A673 (cell line): ENCODE measurements at regions not wholly inside any gene's neighbourhood (a gene's known extent, or its start where the extent isn't known, plus 50 kb on each side); places are given as distances from the start of the nearest gene placed in this dataset.

Experiments
- BruUV-seq: library from RNA; stranded (reverse); fragments of 400-500 nt; replicated peaks from 2 replicates; lab custom pipeline; 2021; lab: Mats Ljungman, UMichigan
- CTCF ChIA-PET: fragments of 300-600 bp; sonication (Branson Sonifier 250); formaldehyde crosslinking; loops from one replicate; lab custom pipeline; 2022; ENCODE audit warnings: antibody characterized with exemption; lab: Charles Lee
- POLR2A ChIA-PET: fragments of 300-600 bp; sonication (Branson Sonifier 250); formaldehyde crosslinking; loops from one replicate; lab custom pipeline; 2022; ENCODE audit warnings: antibody characterized with exemption; ENCODE audit not compliant: low non-redundant PET; lab: Charles Lee
- DNase-seq: peaks from one replicate; pipeline ENCODE4 v3.0.0-alpha.2; 2015; ENCODE audit warnings: low spot score
- H3K27ac ChIP-seq: fragments of 200-600 bp; sonication (generic); 2 replicates; pipeline ENCODE4 v1.5.1; 2016; ENCODE audit warnings: mixed run types, low read depth, mild to moderate bottlenecking, mixed read lengths, antibody characterized with exemption, low read length; ENCODE audit not compliant: poor library complexity, severe bottlenecking
- H3K27me3 ChIP-seq: fragments of 200-600 bp; sonication (generic); replicated peaks from 2 replicates; pipeline ENCODE4 v1.6.1; 2017; ENCODE audit warnings: mixed run types, low read depth, mild to moderate bottlenecking, mixed read lengths, antibody characterized with exemption, low read length; ENCODE audit not compliant: insufficient read depth, poor library complexity
- H3K36me3 ChIP-seq: fragments of 200-600 bp; sonication (generic); 2 replicates; pipeline ENCODE4 v1.6.1; 2016; ENCODE audit warnings: mixed run types, mild to moderate bottlenecking, mixed read lengths, antibody characterized with exemption, low read length; ENCODE audit not compliant: insufficient read depth, poor library complexity, severe bottlenecking
- H3K4me1 ChIP-seq: fragments of 200-600 bp; sonication (generic); 2 replicates; pipeline ENCODE4 v1.6.1; 2017; ENCODE audit warnings: mixed run types, mild to moderate bottlenecking, mixed read lengths, antibody characterized with exemption, low read length; ENCODE audit not compliant: insufficient read depth, poor library complexity, severe bottlenecking
- H3K4me3 ChIP-seq: fragments of 200-600 bp; sonication (generic); 2 replicates; pipeline ENCODE4 v1.5.1; 2016; ENCODE audit warnings: low read depth, mixed run types, mild to moderate bottlenecking, mixed read lengths, low read length; ENCODE audit not compliant: poor library complexity, severe bottlenecking
- H3K9me3 ChIP-seq: fragments of 200-600 bp; sonication (generic); 2 replicates; pipeline ENCODE4 v1.6.1; 2016; ENCODE audit warnings: mixed run types, low read depth, mild to moderate bottlenecking, mixed read lengths, antibody characterized with exemption, low read length; ENCODE audit not compliant: poor library complexity, severe bottlenecking
- EZH2 ChIP-seq: fragments of 200-600 bp; sonication (generic); IDR thresholded peaks from 2 replicates; pipeline ENCODE4 v1.6.1; 2017; ENCODE audit warnings: borderline replicate concordance, low read depth, mild to moderate bottlenecking, mixed read lengths, antibody characterized with exemption, low read length; ENCODE audit not compliant: poor library complexity, severe bottlenecking
- intact Hi-C: fragments of 100-400 bp; cut with micrococcal nuclease; formaldehyde crosslinking; loops from one replicate; pipeline ENCODE4 v1.10.0; 2022; ENCODE audit not compliant: unreplicated experiment
- TF ChIP-seq, protein P1 (sequence below): fragments of 300-800, 200-600 bp; sonication (generic); conservative IDR thresholded peaks from 2 replicates; pipeline ENCODE4 v1.5.1; 2017; ENCODE audit warnings: low read depth, mild to moderate bottlenecking, antibody characterized with exemption, low read length, moderate library complexity, mixed read lengths

DNA sequence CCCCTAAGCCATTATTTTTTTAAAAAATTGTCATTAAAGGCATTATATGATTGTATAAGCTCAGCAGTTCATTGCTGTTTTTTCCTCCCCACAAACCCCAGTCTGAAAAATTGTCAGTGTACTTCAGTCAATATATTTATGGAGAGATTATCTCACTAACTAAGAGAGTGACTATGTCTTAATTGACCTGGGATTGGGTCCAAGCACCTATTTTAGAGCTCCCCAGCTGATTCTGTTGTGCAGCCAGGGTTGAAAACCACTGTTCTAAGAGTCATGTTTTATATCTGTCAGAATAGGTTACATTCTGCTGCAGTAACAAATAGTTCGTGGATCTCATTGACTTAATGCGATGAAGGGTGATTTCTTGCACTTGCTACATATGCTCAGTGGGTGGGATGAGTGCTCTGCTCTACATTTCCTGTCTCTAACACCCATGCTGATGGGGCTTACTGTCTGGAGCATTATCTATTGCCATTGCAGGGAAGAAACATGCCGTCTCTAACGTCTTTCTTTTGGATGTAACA lies 171.2 kb upstream of the MPHOSPH6 start:
- no peaks in the 10 kb centered on the region for H3K4me1 ChIP-seq
- BruUV-seq, result no TSS peak
- H3K9me3 ChIP-seq, result no peaks in the 10 kb centered on the region
- H3K36me3 ChIP-seq, result no peaks in the 10 kb centered on the region
- DNase-seq, result no peak
- ChIA-PET POLR2A (no interaction called here), CTCF (no interaction called here)
- H3K4me3 ChIP-seq, result no peak overlapping the region
- peaks cover 4% of the 10 kb centered on the region for H3K27me3 ChIP-seq
- no peak overlapping the region for H3K27ac ChIP-seq
- TF ChIP-seq, protein P1, sequence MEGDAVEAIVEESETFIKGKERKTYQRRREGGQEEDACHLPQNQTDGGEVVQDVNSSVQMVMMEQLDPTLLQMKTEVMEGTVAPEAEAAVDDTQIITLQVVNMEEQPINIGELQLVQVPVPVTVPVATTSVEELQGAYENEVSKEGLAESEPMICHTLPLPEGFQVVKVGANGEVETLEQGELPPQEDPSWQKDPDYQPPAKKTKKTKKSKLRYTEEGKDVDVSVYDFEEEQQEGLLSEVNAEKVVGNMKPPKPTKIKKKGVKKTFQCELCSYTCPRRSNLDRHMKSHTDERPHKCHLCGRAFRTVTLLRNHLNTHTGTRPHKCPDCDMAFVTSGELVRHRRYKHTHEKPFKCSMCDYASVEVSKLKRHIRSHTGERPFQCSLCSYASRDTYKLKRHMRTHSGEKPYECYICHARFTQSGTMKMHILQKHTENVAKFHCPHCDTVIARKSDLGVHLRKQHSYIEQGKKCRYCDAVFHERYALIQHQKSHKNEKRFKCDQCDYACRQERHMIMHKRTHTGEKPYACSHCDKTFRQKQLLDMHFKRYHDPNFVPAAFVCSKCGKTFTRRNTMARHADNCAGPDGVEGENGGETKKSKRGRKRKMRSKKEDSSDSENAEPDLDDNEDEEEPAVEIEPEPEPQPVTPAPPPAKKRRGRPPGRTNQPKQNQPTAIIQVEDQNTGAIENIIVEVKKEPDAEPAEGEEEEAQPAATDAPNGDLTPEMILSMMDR, result no peak
- no peak for TF ChIP-seq EZH2
- intact Hi-C loops, result loop anchor here (5.0 kb wide), 1 partner anchor 79 kb away; no protein-coding TSS in a partner anchor

DNA sequence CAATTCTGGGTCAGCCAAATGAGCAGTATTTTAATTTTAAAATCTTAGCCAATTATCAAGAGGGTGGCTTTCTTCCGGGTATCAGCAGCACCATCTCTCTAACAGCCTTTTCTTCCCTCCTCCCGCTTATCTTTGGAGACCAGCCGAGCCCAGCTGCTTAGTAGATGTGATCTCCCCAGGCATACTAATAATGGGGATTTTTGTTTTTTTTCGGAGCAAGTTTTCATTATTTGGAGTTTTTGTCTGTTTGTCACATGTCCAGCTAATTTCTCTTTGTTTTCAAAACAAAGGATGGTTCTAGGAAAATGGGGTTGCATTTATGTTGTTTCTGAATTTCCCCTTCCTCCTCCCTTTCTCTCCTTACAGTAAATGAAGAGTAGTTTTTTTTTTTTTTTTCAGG lies 170.5 kb upstream of the MPHOSPH6 start:
- BruUV-seq, result no TSS peak

DNA sequence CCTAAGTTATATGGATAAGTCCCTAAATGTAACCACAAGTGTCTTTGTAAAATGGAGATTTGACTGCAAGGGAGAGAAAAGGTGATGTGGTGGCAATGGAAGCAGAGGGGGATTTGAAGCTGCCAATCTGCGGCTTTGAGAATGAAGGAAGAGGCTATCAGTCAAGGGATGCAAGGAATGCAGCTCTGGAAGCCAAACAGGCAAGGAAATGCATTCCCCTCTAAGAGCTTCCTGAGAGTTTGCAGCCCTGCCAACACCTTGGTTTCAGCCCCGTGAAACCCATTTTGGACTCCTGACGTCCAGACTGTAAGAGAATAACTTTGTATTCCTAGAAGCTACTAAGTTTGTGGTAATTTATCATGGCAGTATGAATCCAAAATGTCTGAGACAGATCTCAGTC lies 167.3 kb upstream of the MPHOSPH6 start:
- Histone ChIP-seq H3K27me3 (peaks cover 4% of the 10 kb centered on the region), H3K4me3 (no peak overlapping the region), H3K9me3 (no peaks in the 10 kb centered on the region), H3K36me3 (no peaks in the 10 kb centered on the region), H3K4me1 (no peaks in the 10 kb centered on the region), H3K27ac (no peak overlapping the region)
- intact Hi-C loops, result no loop called here
- ChIA-PET POLR2A (no interaction called here), CTCF (no interaction called here)
- TF ChIP-seq, protein P1, result no peak
- no TSS peak for BruUV-seq
- no peak for DNase-seq

More for the DNA sequence above, 170.5 kb upstream of the MPHOSPH6 start:
- Histone ChIP-seq H3K36me3 (no peaks in the 10 kb centered on the region), H3K9me3 (no peaks in the 10 kb centered on the region), H3K27me3 (peaks cover 4% of the 10 kb centered on the region), H3K27ac (no peak overlapping the region), H3K4me1 (no peaks in the 10 kb centered on the region), H3K4me3 (no peak overlapping the region)
- no peak for DNase-seq
- ChIA-PET CTCF (no interaction called here), POLR2A (no interaction called here)
- no peak for TF ChIP-seq EZH2
- TF ChIP-seq, protein P1, result no peak
- intact Hi-C loops, result loop anchor here (5.0 kb wide), 1 partner anchor 78 kb away; no protein-coding TSS in a partner anchor
